ENCODE measurements at regions not wholly inside any gene's neighbourhood (a gene's known extent, or its start where the extent isn't known, plus 50 kb on each side); places are given as distances from the start of the nearest gene placed in this dataset.
"Not testable (repeated sequence)": the region's sequence is repeated elsewhere in the genome, so short reads cannot be mapped to it uniquely, and the experiment has no call there.

- no peaks in the 10 kb centered on the region for H3K36me3 ChIP-seq (ENCODE audit: control insufficient read depth, insufficient read depth, low read length, severe bottlenecking)
- no peaks in the 10 kb centered on the region for H3K4me1 ChIP-seq (ENCODE audit: control insufficient read depth, insufficient read depth, low read length)
- H3K9me3 ChIP-seq (ENCODE audit: control insufficient read depth, low read length): no peaks in the 10 kb centered on the region
- peaks cover 3% of the 10 kb centered on the region for H3K27me3 ChIP-seq (replicated peaks; ENCODE audit: control insufficient read depth, insufficient read depth, low read length)
- no peak overlapping the region for H3K4me3 ChIP-seq (ENCODE audit: low read length)
- H3K9ac ChIP-seq (ENCODE audit: low read length): no peak overlapping the region
- DNase-seq (ENCODE audit: low read depth): no peak
Measured at GRCh38 chr1:157460381-157460780, 91.9 kb downstream of the FCRL5 start.

GRCh38 chr1:157457279-157457678 is 95.0 kb downstream of the FCRL5 start:
- no peaks in the 10 kb centered on the region for H3K36me3 ChIP-seq (ENCODE audit: control insufficient read depth, insufficient read depth, low read length, severe bottlenecking)
- H3K4me3 ChIP-seq (ENCODE audit: low read length): no peak overlapping the region
- DNase-seq (ENCODE audit: low read depth): no peak
- H3K4me1 ChIP-seq (ENCODE audit: control insufficient read depth, insufficient read depth, low read length): no peaks in the 10 kb centered on the region
- no peaks in the 10 kb centered on the region for H3K9me3 ChIP-seq (ENCODE audit: control insufficient read depth, low read length)
- no peak overlapping the region for H3K9ac ChIP-seq (ENCODE audit: low read length)
- peaks cover 10% of the 10 kb centered on the region for H3K27me3 ChIP-seq (replicated peaks; ENCODE audit: control insufficient read depth, insufficient read depth, low read length)

- DNase-seq (ENCODE audit: low read depth): no peak
- no peak overlapping the region for H3K4me3 ChIP-seq (ENCODE audit: low read length)
Measured at GRCh38 chr1:157455318-157455717, 97.0 kb downstream of the FCRL5 start.

GRCh38 chr1:157450106-157450505 is 102.2 kb downstream of the FCRL5 start:
- Histone ChIP-seq H3K4me1 (ENCODE audit: control insufficient read depth, insufficient read depth, low read length) (no peaks in the 10 kb centered on the region), H3K9me3 (ENCODE audit: control insufficient read depth, low read length) (no peaks in the 10 kb centered on the region), H3K9ac (ENCODE audit: low read length) (no peak overlapping the region), H3K36me3 (ENCODE audit: control insufficient read depth, insufficient read depth, low read length, severe bottlenecking) (no peaks in the 10 kb centered on the region), H3K4me3 (ENCODE audit: low read length) (no peak overlapping the region), H3K27me3 (replicated peaks; ENCODE audit: control insufficient read depth, insufficient read depth, low read length) (peaks cover 10% of the 10 kb centered on the region)
- no peak for DNase-seq (ENCODE audit: low read depth)

More at GRCh38 chr1:157455318-157455717, 97.0 kb downstream of the FCRL5 start:
- H3K9me3 ChIP-seq (ENCODE audit: control insufficient read depth, low read length): no peaks in the 10 kb centered on the region
- no peak overlapping the region for H3K9ac ChIP-seq (ENCODE audit: low read length)
- H3K4me1 ChIP-seq (ENCODE audit: control insufficient read depth, insufficient read depth, low read length): no peaks in the 10 kb centered on the region
- peaks cover 10% of the 10 kb centered on the region for H3K27me3 ChIP-seq (replicated peaks; ENCODE audit: control insufficient read depth, insufficient read depth, low read length)
- no peaks in the 10 kb centered on the region for H3K36me3 ChIP-seq (ENCODE audit: control insufficient read depth, insufficient read depth, low read length, severe bottlenecking)

GRCh38 chr1:157448636-157449035 is 103.7 kb downstream of the FCRL5 start:
- Histone ChIP-seq H3K9ac (ENCODE audit: low read length) (no peak overlapping the region), H3K36me3 (ENCODE audit: control insufficient read depth, insufficient read depth, low read length, severe bottlenecking) (no peaks in the 10 kb centered on the region), H3K9me3 (ENCODE audit: control insufficient read depth, low read length) (no peaks in the 10 kb centered on the region), H3K4me1 (ENCODE audit: control insufficient read depth, insufficient read depth, low read length) (no peaks in the 10 kb centered on the region), H3K27me3 (replicated peaks; ENCODE audit: control insufficient read depth, insufficient read depth, low read length) (peaks cover 3% of the 10 kb centered on the region), H3K4me3 (ENCODE audit: low read length) (no peak overlapping the region)
- DNase-seq (ENCODE audit: low read depth): no peak

GRCh38 chr1:157446356-157446755 is 106.0 kb downstream of the FCRL5 start:
- not testable (repeated sequence) for H3K36me3 ChIP-seq (ENCODE audit: control insufficient read depth, insufficient read depth, low read length, severe bottlenecking); H3K9ac ChIP-seq (ENCODE audit: low read length); H3K4me3 ChIP-seq (ENCODE audit: low read length); H3K27me3 ChIP-seq (replicated peaks; ENCODE audit: control insufficient read depth, insufficient read depth, low read length); DNase-seq (ENCODE audit: low read depth); H3K9me3 ChIP-seq (ENCODE audit: control insufficient read depth, low read length); H3K4me1 ChIP-seq (ENCODE audit: control insufficient read depth, insufficient read depth, low read length)

- H3K9ac ChIP-seq (ENCODE audit: low read length); H3K27me3 ChIP-seq (replicated peaks; ENCODE audit: control insufficient read depth, insufficient read depth, low read length); DNase-seq (ENCODE audit: low read depth); H3K9me3 ChIP-seq (ENCODE audit: control insufficient read depth, low read length); H3K4me3 ChIP-seq (ENCODE audit: low read length); H3K36me3 ChIP-seq (ENCODE audit: control insufficient read depth, insufficient read depth, low read length, severe bottlenecking); H3K4me1 ChIP-seq (ENCODE audit: control insufficient read depth, insufficient read depth, low read length): not testable (repeated sequence)
Measured at GRCh38 chr1:157445616-157446140, 106.6 kb downstream of the FCRL5 start.

GRCh38 chr1:157442065-157442464 is 110.2 kb downstream of the FCRL5 start:
- no peak overlapping the region for H3K4me3 ChIP-seq (ENCODE audit: low read length)
- H3K27me3 ChIP-seq (replicated peaks; ENCODE audit: control insufficient read depth, insufficient read depth, low read length): no peaks in the 10 kb centered on the region
- peaks cover 14% of the 10 kb centered on the region for H3K4me1 ChIP-seq (ENCODE audit: control insufficient read depth, insufficient read depth, low read length)
- H3K9me3 ChIP-seq (ENCODE audit: control insufficient read depth, low read length): no peaks in the 10 kb centered on the region
- no peaks in the 10 kb centered on the region for H3K36me3 ChIP-seq (ENCODE audit: control insufficient read depth, insufficient read depth, low read length, severe bottlenecking)
- H3K9ac ChIP-seq (ENCODE audit: low read length): no peak overlapping the region
- DNase-seq (ENCODE audit: low read depth): no peak

GRCh38 chr1:157439302-157439954 is 112.9 kb downstream of the FCRL5 start:
- peaks cover 14% of the 10 kb centered on the region for H3K4me1 ChIP-seq (ENCODE audit: control insufficient read depth, insufficient read depth, low read length)
- H3K9me3 ChIP-seq (ENCODE audit: control insufficient read depth, low read length): no peaks in the 10 kb centered on the region
- H3K27me3 ChIP-seq (replicated peaks; ENCODE audit: control insufficient read depth, insufficient read depth, low read length): no peaks in the 10 kb centered on the region
- DNase-seq (ENCODE audit: low read depth): no peak
- no peaks in the 10 kb centered on the region for H3K36me3 ChIP-seq (ENCODE audit: control insufficient read depth, insufficient read depth, low read length, severe bottlenecking)
- no peak overlapping the region for H3K9ac ChIP-seq (ENCODE audit: low read length)
- H3K4me3 ChIP-seq (ENCODE audit: low read length): no peak overlapping the region

- Histone ChIP-seq H3K27me3 (replicated peaks; ENCODE audit: control insufficient read depth, insufficient read depth, low read length) (no peaks in the 10 kb centered on the region), H3K9ac (ENCODE audit: low read length) (no peak overlapping the region), H3K36me3 (ENCODE audit: control insufficient read depth, insufficient read depth, low read length, severe bottlenecking) (no peaks in the 10 kb centered on the region), H3K9me3 (ENCODE audit: control insufficient read depth, low read length) (no peaks in the 10 kb centered on the region), H3K4me1 (ENCODE audit: control insufficient read depth, insufficient read depth, low read length) (peaks cover 14% of the 10 kb centered on the region), H3K4me3 (ENCODE audit: low read length) (no peak overlapping the region)
- peak; percentile 15 for DNase-seq (ENCODE audit: low read depth)
Measured at GRCh38 chr1:157438613-157439012, 113.7 kb downstream of the FCRL5 start.

GRCh38 chr1:157438146-157438545 is 114.2 kb downstream of the FCRL5 start:
- DNase-seq (ENCODE audit: low read depth): peak; percentile 17
- peaks cover 14% of the 10 kb centered on the region for H3K4me1 ChIP-seq (ENCODE audit: control insufficient read depth, insufficient read depth, low read length)
- H3K27me3 ChIP-seq (replicated peaks; ENCODE audit: control insufficient read depth, insufficient read depth, low read length): no peaks in the 10 kb centered on the region
- no peaks in the 10 kb centered on the region for H3K36me3 ChIP-seq (ENCODE audit: control insufficient read depth, insufficient read depth, low read length, severe bottlenecking)
- no peaks in the 10 kb centered on the region for H3K9me3 ChIP-seq (ENCODE audit: control insufficient read depth, low read length)
- H3K9ac ChIP-seq (ENCODE audit: low read length): no peak overlapping the region
- no peak overlapping the region for H3K4me3 ChIP-seq (ENCODE audit: low read length)

GRCh38 chr1:157437296-157437695 is 115.0 kb downstream of the FCRL5 start:
- no peak for DNase-seq (ENCODE audit: low read depth)
- Histone ChIP-seq H3K9ac (ENCODE audit: low read length) (no peak overlapping the region), H3K9me3 (ENCODE audit: control insufficient read depth, low read length) (no peaks in the 10 kb centered on the region), H3K4me1 (ENCODE audit: control insufficient read depth, insufficient read depth, low read length) (peaks cover 14% of the 10 kb centered on the region), H3K27me3 (replicated peaks; ENCODE audit: control insufficient read depth, insufficient read depth, low read length) (no peaks in the 10 kb centered on the region), H3K36me3 (ENCODE audit: control insufficient read depth, insufficient read depth, low read length, severe bottlenecking) (no peaks in the 10 kb centered on the region), H3K4me3 (ENCODE audit: low read length) (no peak overlapping the region)
